Endothelial cell of umbilical vein (primary cell): ENCODE measurements at regions not wholly inside any gene's neighbourhood (a gene's known extent, or its start where the extent isn't known, plus 50 kb on each side); places are given as distances from the start of the nearest gene placed in this dataset.

ENCODE experiments used
- BruUV-seq: library from RNA; stranded (reverse); fragments of 400-500 nt; replicated peaks from 2 replicates; lab custom pipeline; 2021; lab: Mats Ljungman, UMichigan
- CTCF ChIA-PET: fragments of 300-600, 350-600 bp; sonication (Branson Sonifier 250); formaldehyde crosslinking; loops from one replicate; lab custom pipeline; 2021; ENCODE audit warnings: antibody characterized with exemption, inconsistent platforms; lab: Charles Lee
- POLR2A ChIA-PET: fragments of 300-600, 350-600 bp; sonication (Branson Sonifier 250); formaldehyde crosslinking; loops from one replicate; lab custom pipeline; 2021; ENCODE audit warnings: antibody characterized with exemption, inconsistent platforms; lab: Charles Lee
- DNase-seq: peaks from one replicate; pipeline ENCODE4 v3.0.0-alpha.2; 2011; ENCODE audit warnings: low read depth, low spot score
- FAIRE-seq: peaks from 2 replicates; lab custom pipeline; 2011; peaks lifted over from hg19 to GRCh38; lab: Jason Lieb, UNC
- H2AFZ ChIP-seq: 2 replicates; pipeline ENCODE4 v1.6.0; 2012; ENCODE audit warnings: low read depth, low read length, control low read depth, inconsistent platforms
- H3K27ac ChIP-seq: 2 replicates; pipeline ENCODE4 v1.5.1; 2011; ENCODE audit warnings: low read depth, mild to moderate bottlenecking, control low read depth, low read length, moderate library complexity; ENCODE audit not compliant: insufficient read depth
- H3K27me3 ChIP-seq, 2 experiments: 2 replicates each; pipeline versions ENCODE4 v1.6.0 to v1.6.1; 2011; ENCODE audit warnings: low read length in 2 of 2, mixed read lengths in 1 of 2; ENCODE audit not compliant: control insufficient read depth in 2 of 2, insufficient read depth in 2 of 2
- H3K36me3 ChIP-seq, 2 experiments: 2 replicates in 1 of 2; 3 replicates in 1 of 2; pipeline ENCODE4 v1.5.1; 2011; ENCODE audit warnings: low read length in 2 of 2, mild to moderate bottlenecking in 1 of 2, moderate library complexity in 1 of 2; ENCODE audit not compliant: control insufficient read depth in 2 of 2, insufficient read depth in 2 of 2; ENCODE audit errors: extremely low read depth in 1 of 2
- H3K4me1 ChIP-seq: 3 replicates; pipeline ENCODE4 v1.5.1; 2011; ENCODE audit warnings: mild to moderate bottlenecking, low read length; ENCODE audit not compliant: control insufficient read depth, insufficient read depth; ENCODE audit errors: extremely low read depth
- H3K4me2 ChIP-seq: 2 replicates; pipeline ENCODE4 v1.6.1; 2011; ENCODE audit warnings: low read length, control low read depth, mixed read lengths; ENCODE audit not compliant: insufficient read depth
- H3K4me3 ChIP-seq, 3 experiments: fragments of 200-600 bp in 1 of 3; sonication (generic), shearing (Covaris generic) in 1 of 3; replicated peaks in 1 of 3; 2 replicates each; pipeline ENCODE4 v1.5.1; 2011 to 2016; ENCODE audit warnings: control low read depth in 3 of 3, low read length in 3 of 3, mild to moderate bottlenecking in 2 of 3, inconsistent platforms in 1 of 3, low read depth in 1 of 3, moderate library complexity in 1 of 3; ENCODE audit not compliant: insufficient read depth in 1 of 3
- H3K79me2 ChIP-seq: 2 replicates; pipeline ENCODE4 v1.6.0; 2012; ENCODE audit warnings: low read length, inconsistent platforms; ENCODE audit not compliant: control insufficient read depth, insufficient read depth
- H3K9ac ChIP-seq: replicated peaks from 2 replicates; pipeline ENCODE3; 2011; ENCODE audit warnings: low read length, control low read depth; ENCODE audit not compliant: insufficient read depth; ENCODE audit errors: extremely low read depth
- H3K9me1 ChIP-seq: replicated peaks from 3 replicates; pipeline ENCODE4 v1.6.0; 2011; ENCODE audit warnings: mild to moderate bottlenecking, low read length; ENCODE audit not compliant: control insufficient read depth, insufficient read depth; ENCODE audit errors: extremely low read depth
- H3K9me3 ChIP-seq: replicated peaks from 2 replicates; pipeline ENCODE4 v1.5.1; 2012; ENCODE audit warnings: low read length, inconsistent platforms; ENCODE audit not compliant: control insufficient read depth, insufficient read depth
- H4K20me1 ChIP-seq: replicated peaks from 2 replicates; pipeline ENCODE3; 2011; ENCODE audit warnings: mild to moderate bottlenecking, low read length; ENCODE audit not compliant: control insufficient read depth, insufficient read depth; ENCODE audit errors: extremely low read depth
- CTCF ChIP-seq, 2 donors: IDR thresholded peaks; 1 replicate in 1 of 2; 2 replicates in 1 of 2; pipeline ENCODE4 v1.5.1; 2011; ENCODE audit warnings: low read length in 2 of 2, mild to moderate bottlenecking in 2 of 2, moderate library complexity in 2 of 2, control low read depth in 1 of 2, inconsistent platforms in 1 of 2, low read depth in 1 of 2; ENCODE audit not compliant: insufficient read depth in 1 of 2; ENCODE audit errors: extremely low read depth in 1 of 2
- EZH2 ChIP-seq: IDR thresholded peaks from 2 replicates; pipeline ENCODE4 v1.6.1; 2012; ENCODE audit warnings: borderline replicate concordance, low read depth, mild to moderate bottlenecking, moderate library complexity, low read length, inconsistent platforms; ENCODE audit not compliant: severe bottlenecking
- FOS ChIP-seq: IDR thresholded peaks from 2 replicates; pipeline ENCODE4 v1.6.1; 2011; ENCODE audit warnings: mild to moderate bottlenecking, low read length, moderate library complexity, borderline replicate concordance; ENCODE audit not compliant: insufficient read depth
- GATA2 ChIP-seq: IDR thresholded peaks from 2 replicates; pipeline ENCODE4 v1.7.0; 2011; ENCODE audit warnings: low read depth, mild to moderate bottlenecking, moderate library complexity, mixed read lengths, low read length; ENCODE audit not compliant: insufficient read length, insufficient read depth
- JUN ChIP-seq: IDR thresholded peaks from 2 replicates; pipeline ENCODE4 v1.6.1; 2011; ENCODE audit warnings: borderline replicate concordance, low read depth; ENCODE audit not compliant: insufficient read length, insufficient read depth
- MAX ChIP-seq: IDR thresholded peaks from 2 replicates; pipeline ENCODE4 v1.6.1; 2011; ENCODE audit not compliant: insufficient read depth, insufficient read length
- MYC ChIP-seq: IDR thresholded peaks from one replicate; pipeline ENCODE4 v1.6.1; 2011; ENCODE audit warnings: mild to moderate bottlenecking, low read depth, low read length
- POLR2A ChIP-seq: IDR thresholded peaks from 2 replicates; pipeline ENCODE4 v1.6.1; 2012; ENCODE audit warnings: low read depth, mild to moderate bottlenecking, control low read depth, low read length
- POLR2AphosphoS5 ChIP-seq: IDR thresholded peaks from 2 replicates; pipeline ENCODE4 v1.6.1; 2012; ENCODE audit warnings: low read depth, mild to moderate bottlenecking, control low read depth, low read length, moderate library complexity; ENCODE audit not compliant: insufficient read depth
- dilution Hi-C: fragments of 300-500 bp; cut with MboI; formaldehyde crosslinking; loops from one replicate; pipeline ENCODE4 v1.15.0; 2019; ENCODE audit warnings: low sequenced_read_pairs; ENCODE audit not compliant: extremely low pct_ligation_motif_present
- intact Hi-C: fragments of 100-400 bp; cut with micrococcal nuclease; formaldehyde crosslinking; loops from one replicate; pipeline ENCODE4 v1.10.0; 2022

GRCh38 chr2:104784264-104784663 lies 69.7 kb upstream of the POU3F3 start:
- Histone ChIP-seq H3K4me2 (no peak overlapping the region), H3K4me1 (no peaks in the 10 kb centered on the region), H2AFZ (no peak overlapping the region), H3K9me3 (no peaks in the 10 kb centered on the region), H3K9me1 (no peaks in the 10 kb centered on the region), H3K9ac (no peak overlapping the region), H3K36me3 (no peaks in the 10 kb centered on the region), H3K27ac (no peak overlapping the region), H3K4me3 (no peak overlapping the region), H3K27me3 (no peaks in the 10 kb centered on the region), H4K20me1 (no peaks in the 10 kb centered on the region), H3K79me2 (no peaks in the 10 kb centered on the region)
- no TSS peak for BruUV-seq
- DNase-seq = no peak
- CTCF ChIA-PET = no interaction called here
- no peak for TF ChIP-seq EZH2
- TF ChIP-seq CTCF (IDR thresholded peaks at IDR 0.05; ENCODE audit: extremely low read depth in 1 of 2, insufficient read depth in 1 of 2, low read depth in 1 of 2, low read length in 2 of 2) = no peak
- TF ChIP-seq POLR2AphosphoS5 = no peak
- TF ChIP-seq JUN = no peak
- no peak for TF ChIP-seq MAX
- TF ChIP-seq MYC = no peak
- no peak for TF ChIP-seq FOS
- TF ChIP-seq POLR2A = no peak
- TF ChIP-seq GATA2 = no peak
- intact Hi-C loops = no loop called here
- dilution Hi-C loops = no loop called here
- FAIRE-seq = no peak
- POLR2A ChIA-PET = no interaction called here
